ENCODE measurements at regions not wholly inside any gene's neighbourhood (a gene's known extent, or its start where the extent isn't known, plus 50 kb on each side); places are given as distances from the start of the nearest gene placed in this dataset.

- H3K27me3 Mint-ChIP-seq (ENCODE audit: insufficient read depth, unreplicated experiment): peaks cover 26% of the 10 kb centered on the region
- intact Hi-C loops (cut with micrococcal nuclease): no loop called here
- CTCF ChIA-PET: no interaction called here
- no peak overlapping the region for H3K27ac Mint-ChIP-seq (ENCODE audit: low read depth, unreplicated experiment)
- TF ChIP-seq, protein P1, sequence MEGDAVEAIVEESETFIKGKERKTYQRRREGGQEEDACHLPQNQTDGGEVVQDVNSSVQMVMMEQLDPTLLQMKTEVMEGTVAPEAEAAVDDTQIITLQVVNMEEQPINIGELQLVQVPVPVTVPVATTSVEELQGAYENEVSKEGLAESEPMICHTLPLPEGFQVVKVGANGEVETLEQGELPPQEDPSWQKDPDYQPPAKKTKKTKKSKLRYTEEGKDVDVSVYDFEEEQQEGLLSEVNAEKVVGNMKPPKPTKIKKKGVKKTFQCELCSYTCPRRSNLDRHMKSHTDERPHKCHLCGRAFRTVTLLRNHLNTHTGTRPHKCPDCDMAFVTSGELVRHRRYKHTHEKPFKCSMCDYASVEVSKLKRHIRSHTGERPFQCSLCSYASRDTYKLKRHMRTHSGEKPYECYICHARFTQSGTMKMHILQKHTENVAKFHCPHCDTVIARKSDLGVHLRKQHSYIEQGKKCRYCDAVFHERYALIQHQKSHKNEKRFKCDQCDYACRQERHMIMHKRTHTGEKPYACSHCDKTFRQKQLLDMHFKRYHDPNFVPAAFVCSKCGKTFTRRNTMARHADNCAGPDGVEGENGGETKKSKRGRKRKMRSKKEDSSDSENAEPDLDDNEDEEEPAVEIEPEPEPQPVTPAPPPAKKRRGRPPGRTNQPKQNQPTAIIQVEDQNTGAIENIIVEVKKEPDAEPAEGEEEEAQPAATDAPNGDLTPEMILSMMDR (IDR thresholded peaks at IDR 0.05; ENCODE audit: unreplicated experiment): no peak
- no peaks in the 10 kb centered on the region for H3K9me3 Mint-ChIP-seq (ENCODE audit: unreplicated experiment)
- BruUV-seq (replicated peaks): no TSS peak
- DNase-seq (ENCODE audit: unreplicated experiment): no peak
- H3K36me3 Mint-ChIP-seq (ENCODE audit: insufficient read depth, unreplicated experiment): no peaks in the 10 kb centered on the region
- POLR2A ChIA-PET: no interaction called here
- H3K4me3 Mint-ChIP-seq (ENCODE audit: unreplicated experiment): no peak overlapping the region
- H3K4me1 Mint-ChIP-seq (ENCODE audit: insufficient read depth, unreplicated experiment): no peaks in the 10 kb centered on the region
Measured at GRCh38 chr3:10745392-10745791, 70.6 kb upstream of the SLC6A11 start.

DNA sequence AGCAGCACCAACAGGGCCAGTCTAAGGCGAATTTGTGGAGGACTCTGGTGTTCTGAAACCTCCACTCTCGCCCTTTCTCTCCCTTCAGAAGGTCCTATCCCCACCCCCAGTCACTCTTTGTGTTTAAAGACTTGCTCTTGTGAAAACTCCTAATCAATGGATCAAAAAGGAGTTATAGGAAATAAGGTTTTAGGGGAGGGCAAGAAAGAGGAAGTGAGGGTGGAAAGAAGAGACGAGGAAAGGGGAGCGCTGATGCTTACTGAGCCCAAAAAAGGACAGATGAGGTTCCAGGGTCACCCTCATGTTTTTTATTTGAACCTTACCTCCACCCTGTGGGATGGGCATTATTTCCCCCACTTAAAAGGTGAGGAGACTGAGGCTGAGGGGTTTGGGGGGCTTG, 70.0 kb upstream of the SLC6A11 start:
- no peaks in the 10 kb centered on the region for H3K4me1 Mint-ChIP-seq (ENCODE audit: insufficient read depth, unreplicated experiment)
- no peak for DNase-seq (ENCODE audit: unreplicated experiment)
- ChIA-PET POLR2A (no interaction called here), CTCF (no interaction called here)
- TF ChIP-seq, protein P1 (IDR thresholded peaks at IDR 0.05; ENCODE audit: unreplicated experiment): no peak
- intact Hi-C loops (cut with micrococcal nuclease): no loop called here
- H3K4me3 Mint-ChIP-seq (ENCODE audit: unreplicated experiment): no peak overlapping the region
- no peak overlapping the region for H3K27ac Mint-ChIP-seq (ENCODE audit: low read depth, unreplicated experiment)
- no TSS peak for BruUV-seq (replicated peaks)
- peaks cover 20% of the 10 kb centered on the region for H3K27me3 Mint-ChIP-seq (ENCODE audit: insufficient read depth, unreplicated experiment)
- no peaks in the 10 kb centered on the region for H3K9me3 Mint-ChIP-seq (ENCODE audit: unreplicated experiment)
- H3K36me3 Mint-ChIP-seq (ENCODE audit: insufficient read depth, unreplicated experiment): no peaks in the 10 kb centered on the region

GRCh38 chr3:10746684-10747083, 69.3 kb upstream of the SLC6A11 start:
- Mint-ChIP-seq H3K27ac (ENCODE audit: low read depth, unreplicated experiment) (no peak overlapping the region), H3K9me3 (ENCODE audit: unreplicated experiment) (no peaks in the 10 kb centered on the region), H3K36me3 (ENCODE audit: insufficient read depth, unreplicated experiment) (no peaks in the 10 kb centered on the region), H3K27me3 (ENCODE audit: insufficient read depth, unreplicated experiment) (peaks cover 15% of the 10 kb centered on the region), H3K4me3 (ENCODE audit: unreplicated experiment) (no peak overlapping the region), H3K4me1 (ENCODE audit: insufficient read depth, unreplicated experiment) (no peaks in the 10 kb centered on the region)
- intact Hi-C loops (cut with micrococcal nuclease): no loop called here
- no TSS peak for BruUV-seq (replicated peaks)
- DNase-seq (ENCODE audit: unreplicated experiment): no peak
- TF ChIP-seq, protein P1 (IDR thresholded peaks at IDR 0.05; ENCODE audit: unreplicated experiment): no peak
- POLR2A ChIA-PET: no interaction called here
- CTCF ChIA-PET: interaction anchor here (3.9 kb wide), 1 partner anchor 12 kb away, joined by 29 read pairs; no protein-coding TSS in a partner anchor

- no peak for DNase-seq (ENCODE audit: unreplicated experiment)
- H3K4me3 Mint-ChIP-seq (ENCODE audit: unreplicated experiment): no peak overlapping the region
- ChIA-PET CTCF (interaction anchor here (3.9 kb wide), 1 partner anchor 11 kb away, joined by 29 read pairs; no protein-coding TSS in a partner anchor), POLR2A (interaction anchor here (0.7 kb wide), 1 partner anchor 424 kb away, joined by 3 read pairs; no protein-coding TSS in a partner anchor)
- H3K27me3 Mint-ChIP-seq (ENCODE audit: insufficient read depth, unreplicated experiment): peaks cover 11% of the 10 kb centered on the region
- no peak overlapping the region for H3K27ac Mint-ChIP-seq (ENCODE audit: low read depth, unreplicated experiment)
- intact Hi-C loops (cut with micrococcal nuclease): no loop called here
- H3K4me1 Mint-ChIP-seq (ENCODE audit: insufficient read depth, unreplicated experiment): no peaks in the 10 kb centered on the region
- no peaks in the 10 kb centered on the region for H3K36me3 Mint-ChIP-seq (ENCODE audit: insufficient read depth, unreplicated experiment)
- no TSS peak for BruUV-seq (replicated peaks)
- TF ChIP-seq, protein P1 (IDR thresholded peaks at IDR 0.05; ENCODE audit: unreplicated experiment): no peak
- H3K9me3 Mint-ChIP-seq (ENCODE audit: unreplicated experiment): no peaks in the 10 kb centered on the region
Measured at GRCh38 chr3:10747341-10747740, 68.7 kb upstream of the SLC6A11 start.

Measured in MCF 10A (cell line).